ENCODE measurements at regions not wholly inside any gene's neighbourhood (a gene's known extent, or its start where the extent isn't known, plus 50 kb on each side); places are given as distances from the start of the nearest gene placed in this dataset.

GRCh38 chr5:166165596-166165995 is 2125.8 kb upstream of the WWC1 start:
- DNase-seq, result no peak

- no peak for DNase-seq
Measured at GRCh38 chr5:166166071-166166470, 2125.4 kb upstream of the WWC1 start.

DNA sequence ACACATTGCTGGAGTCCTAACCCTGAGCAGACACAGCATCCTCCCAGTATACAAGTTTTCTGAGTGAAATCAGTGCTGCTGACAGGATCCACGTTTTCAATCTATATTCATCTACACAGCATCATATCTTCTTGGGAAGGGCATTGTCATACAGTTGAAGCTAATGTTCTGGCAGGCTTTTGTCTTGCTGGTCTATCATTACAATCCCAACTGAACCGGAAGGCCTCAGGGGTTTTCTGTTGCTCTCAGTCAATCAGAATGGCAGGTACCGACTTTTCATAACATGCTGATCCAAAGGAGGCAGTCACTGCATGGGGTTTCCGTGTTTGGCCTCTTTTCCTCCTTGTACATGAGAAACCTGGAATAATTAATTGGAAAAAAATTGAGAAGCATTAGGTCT is 2118.8 kb upstream of the WWC1 start:
- DNase-seq, result no peak

- no peak for DNase-seq
Measured at GRCh38 chr5:166178411-166179080, 2112.9 kb upstream of the WWC1 start.

GRCh38 chr5:166185185-166185584 is 2106.3 kb upstream of the WWC1 start:
- no peak for DNase-seq

DNA sequence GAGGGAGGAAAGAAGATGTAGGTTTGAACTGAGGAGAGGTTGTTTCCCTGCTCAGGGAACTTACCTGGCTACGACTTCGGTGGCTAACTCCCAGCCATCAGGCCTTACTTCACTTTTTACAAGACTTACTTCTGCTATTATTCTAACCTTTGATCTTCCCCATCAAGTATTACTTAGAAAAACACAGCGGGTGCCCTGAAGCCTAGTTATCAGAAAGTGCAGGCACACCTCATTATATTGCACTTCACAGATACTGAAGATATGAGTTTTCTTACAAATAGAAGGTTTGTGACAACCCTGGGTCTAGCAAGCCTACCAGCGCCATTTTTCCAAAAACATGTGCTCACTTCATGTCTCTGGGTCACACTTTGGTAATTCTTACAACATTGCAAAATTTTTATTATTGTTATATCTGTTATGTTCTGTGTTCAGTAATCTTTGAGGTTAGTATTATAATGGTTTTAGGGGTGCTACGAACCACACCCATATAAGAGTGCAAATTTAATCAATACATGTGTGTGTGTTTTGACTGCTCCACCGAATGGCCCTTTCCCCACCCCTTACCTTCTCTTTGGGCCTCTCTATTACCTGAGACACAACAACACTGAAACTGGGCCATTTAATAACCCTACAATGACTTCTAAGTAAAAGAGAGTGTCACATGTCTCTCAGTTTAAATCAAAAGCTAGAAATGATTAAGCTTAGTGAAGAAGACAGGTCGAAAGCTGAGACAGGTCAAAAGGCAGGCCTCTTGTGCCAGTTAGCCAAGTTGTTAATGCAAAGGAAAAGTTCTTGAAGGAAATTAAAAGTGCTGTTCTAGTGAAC is 2102.7 kb upstream of the WWC1 start:
- no peak for DNase-seq

DNA sequence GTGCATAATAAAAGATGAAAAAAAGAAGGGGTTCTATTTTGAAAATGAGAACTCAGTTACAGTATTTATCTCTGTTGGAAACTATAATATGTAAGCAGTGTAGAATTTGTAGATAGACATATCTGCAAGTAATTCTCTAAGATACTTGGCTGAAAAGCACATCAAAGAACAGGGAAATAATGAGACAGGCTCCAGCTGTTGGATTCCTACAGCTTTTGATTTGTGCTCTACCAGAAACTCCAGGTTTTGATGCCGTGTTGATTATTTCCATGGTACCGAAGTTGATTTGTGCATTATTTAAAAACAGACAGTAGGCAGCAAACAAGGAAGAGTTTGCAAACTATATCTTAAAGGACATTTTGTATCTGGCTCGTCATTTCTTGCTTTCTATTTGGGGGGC is 2098.7 kb upstream of the WWC1 start:
- DNase-seq, result no peak

DNA sequence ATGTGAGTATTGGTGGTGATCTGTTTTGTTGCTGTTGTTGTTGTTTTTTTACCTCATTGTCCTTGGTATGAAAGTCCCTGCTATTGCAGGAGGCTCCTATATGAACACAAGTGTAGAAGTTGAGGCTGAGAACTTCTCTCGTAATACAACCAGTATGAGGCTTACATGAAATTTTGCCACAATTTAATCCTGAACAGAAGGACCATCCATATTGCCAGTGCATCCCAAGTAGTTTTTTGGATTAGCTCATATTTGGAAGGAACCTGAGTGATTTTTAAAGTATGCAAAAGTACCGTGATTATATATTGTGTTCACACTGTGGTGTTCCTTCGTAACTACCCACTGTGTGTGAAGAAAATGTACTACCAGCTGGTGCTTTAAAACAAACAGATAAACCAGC is 2095.5 kb upstream of the WWC1 start:
- DNase-seq, result no peak

- DNase-seq, result no peak
Measured at GRCh38 chr5:166200532-166200931, 2090.9 kb upstream of the WWC1 start.

- no peak for DNase-seq
Measured at GRCh38 chr5:166211640-166212039, 2079.8 kb upstream of the WWC1 start.

GRCh38 chr5:166236327-166236726 is 2055.1 kb upstream of the WWC1 start:
- no peak for DNase-seq

DNA sequence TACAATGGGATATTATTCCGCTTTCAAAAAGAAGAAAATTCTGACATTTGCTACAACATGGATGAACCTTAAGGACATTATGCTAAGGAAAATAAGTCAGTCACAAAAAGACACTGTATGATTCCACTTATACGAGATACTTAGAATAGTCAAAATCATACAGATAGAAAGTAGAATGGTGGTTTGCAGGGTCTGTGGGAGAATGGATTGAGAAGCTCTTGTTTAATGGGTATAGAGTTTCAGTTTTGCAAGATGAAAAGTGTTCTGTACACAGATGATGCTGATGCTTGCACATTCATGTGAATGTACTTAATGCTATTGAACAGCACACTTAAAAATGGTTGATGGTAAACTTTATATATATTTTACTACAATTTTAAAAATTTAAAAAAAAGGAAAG is 2050.7 kb upstream of the WWC1 start:
- DNase-seq, result no peak

GRCh38 chr5:166245556-166245955 is 2045.9 kb upstream of the WWC1 start:
- no peak for DNase-seq

GRCh38 chr5:166251786-166252185 is 2039.7 kb upstream of the WWC1 start:
- DNase-seq, result no peak

- DNase-seq, result no peak
Measured at GRCh38 chr5:166257661-166258060, 2033.8 kb upstream of the WWC1 start.

GRCh38 chr5:166262395-166262794 is 2029.0 kb upstream of the WWC1 start:
- DNase-seq, result no peak

- no peak for DNase-seq
Measured at GRCh38 chr5:166267907-166268306, 2023.5 kb upstream of the WWC1 start.

GRCh38 chr5:166270712-166271111 is 2020.7 kb upstream of the WWC1 start:
- DNase-seq, result no peak

GRCh38 chr5:166276006-166276405 is 2015.4 kb upstream of the WWC1 start:
- no peak for DNase-seq

DNA sequence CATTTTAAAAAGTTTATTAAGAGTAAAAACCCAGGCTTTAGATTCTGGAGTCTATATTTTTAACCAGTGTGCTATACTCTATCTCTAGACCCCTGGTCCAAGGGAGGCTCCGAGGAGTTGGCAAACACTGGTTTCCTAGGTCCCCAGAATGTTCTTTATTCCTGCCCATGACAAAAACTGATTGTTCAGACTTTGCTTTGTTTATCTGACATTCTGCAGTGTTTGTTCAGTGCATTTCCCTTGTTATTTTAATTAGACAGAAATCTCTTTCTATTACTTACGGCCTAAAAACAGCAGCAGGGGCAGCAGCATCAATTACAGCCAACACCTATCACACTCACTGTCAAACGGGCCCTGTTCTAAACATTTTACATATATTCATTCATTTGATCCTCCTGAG is 2011.6 kb upstream of the WWC1 start:
- DNase-seq, result no peak

GRCh38 chr5:166281433-166281832 is 2010.0 kb upstream of the WWC1 start:
- DNase-seq, result no peak

DNA sequence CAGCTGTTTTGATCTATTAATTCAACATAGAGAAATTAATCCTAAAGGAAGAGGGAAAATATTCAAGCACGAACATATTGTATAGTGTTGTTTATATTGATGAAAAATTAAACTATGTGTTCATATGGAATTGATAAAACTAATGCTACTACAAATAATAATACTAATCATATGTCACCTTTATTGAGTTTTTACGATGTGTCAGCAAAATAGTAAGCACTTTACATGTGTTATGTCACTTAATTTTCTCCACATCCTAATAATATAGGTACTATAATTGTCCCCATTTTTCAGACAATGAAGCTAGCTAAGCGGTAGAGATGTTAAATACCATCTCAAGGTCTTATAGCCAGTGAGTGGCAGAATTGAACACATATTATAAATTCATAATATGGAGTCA is 2008.5 kb upstream of the WWC1 start:
- DNase-seq, result no peak

GRCh38 chr5:166285361-166285760 is 2006.1 kb upstream of the WWC1 start:
- no peak for DNase-seq

- no peak for DNase-seq
Measured at GRCh38 chr5:166286832-166287231, 2004.6 kb upstream of the WWC1 start.

DNA sequence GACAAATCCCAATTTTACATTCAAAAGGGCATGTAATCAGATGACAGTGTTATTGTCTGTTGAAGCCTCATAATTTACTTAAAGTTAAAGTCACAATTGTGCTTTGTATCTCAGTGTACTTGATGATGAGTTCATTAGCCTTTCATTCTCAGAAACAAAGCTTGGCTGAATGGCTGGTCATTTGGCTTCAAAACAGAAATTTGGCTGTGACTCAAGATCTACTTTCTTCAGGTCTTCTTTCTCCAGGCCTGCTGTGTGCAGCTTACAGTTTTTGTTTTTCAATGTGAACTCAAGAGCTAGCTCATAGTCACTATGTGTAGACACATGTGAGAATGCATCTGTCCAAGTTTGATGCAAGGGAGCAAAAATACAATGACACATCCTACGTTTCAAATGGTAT is 2003.6 kb upstream of the WWC1 start:
- no peak for DNase-seq

All from T-helper 2 cell (primary cell).